ENCODE measurements at regions not wholly inside any gene's neighbourhood (a gene's known extent, or its start where the extent isn't known, plus 50 kb on each side); places are given as distances from the start of the nearest gene placed in this dataset.

DNA sequence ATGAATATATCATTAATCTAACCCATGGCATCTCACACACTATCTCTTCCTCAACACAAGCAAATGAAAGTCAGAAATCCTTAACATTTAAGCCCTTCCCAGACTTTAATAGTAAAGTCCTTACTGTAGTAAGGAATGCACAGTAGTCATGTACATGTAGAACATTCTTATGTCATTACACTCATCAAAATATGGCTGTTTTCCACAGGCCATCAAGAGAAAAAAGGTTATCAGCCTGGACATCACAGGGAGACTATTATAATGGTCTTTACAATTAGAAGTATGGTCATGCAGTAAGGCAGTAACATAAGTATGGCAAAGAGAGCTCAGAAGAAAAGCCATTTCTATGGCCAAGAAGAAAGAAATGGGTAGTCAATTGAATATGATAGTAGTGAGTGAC is 121.2 kb downstream of the SLC6A15 start:
- H2BK12ac ChIP-seq (ENCODE audit: low read depth, low read length), result no peak overlapping the region
- no peak overlapping the region for H3K9ac ChIP-seq (replicated peaks in 1 of 4; ENCODE audit: extremely low read depth in 1 of 4, low read depth in 3 of 4, low read length in 3 of 4)
- no peak overlapping the region for H3K23ac ChIP-seq (ENCODE audit: insufficient read length)
- no peaks in the 10 kb centered on the region for H3K27me3 ChIP-seq (replicated peaks in 1 of 4; ENCODE audit: control insufficient read depth in 3 of 4, extremely low read depth in 1 of 4, insufficient read depth in 3 of 4, low read length in 3 of 4)
- no peaks in the 10 kb centered on the region for H4K20me1 ChIP-seq (replicated peaks in 1 of 2; ENCODE audit: control insufficient read depth in 1 of 2, insufficient read depth in 2 of 2, low read length in 2 of 2)
- H2BK120ac ChIP-seq (replicated peaks; ENCODE audit: low read depth, low read length), result no peak overlapping the region
- ChIA-PET POLR2A (ENCODE audit: partially characterized antibody) (no interaction called here), CTCF (ENCODE audit: partially characterized antibody) (no interaction called here)
- no peak overlapping the region for H3K56ac ChIP-seq (replicated peaks; ENCODE audit: insufficient read length, low read depth, low read length)
- H3K4me3 ChIP-seq (ENCODE audit: extremely low read depth in 1 of 4, insufficient read depth in 2 of 4, low read depth in 3 of 4, low read length in 4 of 4), result no peak overlapping the region
- no peaks in the 10 kb centered on the region for H3K79me1 ChIP-seq (ENCODE audit: low read depth, low read length)
- no peak overlapping the region for H2BK20ac ChIP-seq (ENCODE audit: low read length)
- no peak overlapping the region for H3K18ac ChIP-seq (ENCODE audit: extremely low read depth, low read length)
- H3K27ac ChIP-seq (ENCODE audit: low read depth, low read length), result no peak overlapping the region
- no peak overlapping the region for H2AFZ ChIP-seq (ENCODE audit: low read length)
- no peaks in the 10 kb centered on the region for H3K79me2 ChIP-seq (ENCODE audit: control insufficient read depth in 1 of 2, insufficient read depth in 2 of 2, low read length in 2 of 2)
- H3K9me3 ChIP-seq (ENCODE audit: insufficient read depth in 2 of 2, low read depth in 1 of 2, low read length in 1 of 2), result no peaks in the 10 kb centered on the region
- DNase-seq (ENCODE audit: low read depth in 1 of 2, low spot score in 2 of 2), result no peak
- no peaks in the 10 kb centered on the region for H3K4me1 ChIP-seq (replicated peaks in 1 of 4; ENCODE audit: control insufficient read depth in 3 of 4, insufficient read depth in 4 of 4, low read length in 3 of 4)
- no peak overlapping the region for H4K91ac ChIP-seq (replicated peaks; ENCODE audit: insufficient read length, low read length)
- no peaks in the 10 kb centered on the region for H3K23me2 ChIP-seq (ENCODE audit: low read depth, low read length)
- H3K36me3 ChIP-seq (ENCODE audit: control insufficient read depth in 2 of 4, insufficient read depth in 4 of 4, low read length in 3 of 4), result no peaks in the 10 kb centered on the region
- H2BK15ac ChIP-seq (ENCODE audit: low read length), result no peak overlapping the region
- no peak overlapping the region for H2AK5ac ChIP-seq (ENCODE audit: low read depth, low read length)
- H3K4me2 ChIP-seq (ENCODE audit: insufficient read depth in 1 of 2, low read depth in 2 of 2, low read length in 2 of 2), result no peak overlapping the region
- H3K4ac ChIP-seq (replicated peaks; ENCODE audit: insufficient read length, low read depth, low read length), result no peak overlapping the region
- H3K14ac ChIP-seq (ENCODE audit: insufficient read length), result no peak overlapping the region
- H2BK5ac ChIP-seq (ENCODE audit: low read depth, low read length), result no peak overlapping the region
- FAIRE-seq, result no peak
- no peak overlapping the region for H4K8ac ChIP-seq (ENCODE audit: extremely low read depth, insufficient read depth, low read length)
- H4K5ac ChIP-seq (ENCODE audit: insufficient read length, low read depth, low read length), result no peak overlapping the region
- no peak for TF ChIP-seq SUZ12 (IDR thresholded peaks at IDR 0.05; ENCODE audit: low read length)
- TF ChIP-seq, protein P1, sequence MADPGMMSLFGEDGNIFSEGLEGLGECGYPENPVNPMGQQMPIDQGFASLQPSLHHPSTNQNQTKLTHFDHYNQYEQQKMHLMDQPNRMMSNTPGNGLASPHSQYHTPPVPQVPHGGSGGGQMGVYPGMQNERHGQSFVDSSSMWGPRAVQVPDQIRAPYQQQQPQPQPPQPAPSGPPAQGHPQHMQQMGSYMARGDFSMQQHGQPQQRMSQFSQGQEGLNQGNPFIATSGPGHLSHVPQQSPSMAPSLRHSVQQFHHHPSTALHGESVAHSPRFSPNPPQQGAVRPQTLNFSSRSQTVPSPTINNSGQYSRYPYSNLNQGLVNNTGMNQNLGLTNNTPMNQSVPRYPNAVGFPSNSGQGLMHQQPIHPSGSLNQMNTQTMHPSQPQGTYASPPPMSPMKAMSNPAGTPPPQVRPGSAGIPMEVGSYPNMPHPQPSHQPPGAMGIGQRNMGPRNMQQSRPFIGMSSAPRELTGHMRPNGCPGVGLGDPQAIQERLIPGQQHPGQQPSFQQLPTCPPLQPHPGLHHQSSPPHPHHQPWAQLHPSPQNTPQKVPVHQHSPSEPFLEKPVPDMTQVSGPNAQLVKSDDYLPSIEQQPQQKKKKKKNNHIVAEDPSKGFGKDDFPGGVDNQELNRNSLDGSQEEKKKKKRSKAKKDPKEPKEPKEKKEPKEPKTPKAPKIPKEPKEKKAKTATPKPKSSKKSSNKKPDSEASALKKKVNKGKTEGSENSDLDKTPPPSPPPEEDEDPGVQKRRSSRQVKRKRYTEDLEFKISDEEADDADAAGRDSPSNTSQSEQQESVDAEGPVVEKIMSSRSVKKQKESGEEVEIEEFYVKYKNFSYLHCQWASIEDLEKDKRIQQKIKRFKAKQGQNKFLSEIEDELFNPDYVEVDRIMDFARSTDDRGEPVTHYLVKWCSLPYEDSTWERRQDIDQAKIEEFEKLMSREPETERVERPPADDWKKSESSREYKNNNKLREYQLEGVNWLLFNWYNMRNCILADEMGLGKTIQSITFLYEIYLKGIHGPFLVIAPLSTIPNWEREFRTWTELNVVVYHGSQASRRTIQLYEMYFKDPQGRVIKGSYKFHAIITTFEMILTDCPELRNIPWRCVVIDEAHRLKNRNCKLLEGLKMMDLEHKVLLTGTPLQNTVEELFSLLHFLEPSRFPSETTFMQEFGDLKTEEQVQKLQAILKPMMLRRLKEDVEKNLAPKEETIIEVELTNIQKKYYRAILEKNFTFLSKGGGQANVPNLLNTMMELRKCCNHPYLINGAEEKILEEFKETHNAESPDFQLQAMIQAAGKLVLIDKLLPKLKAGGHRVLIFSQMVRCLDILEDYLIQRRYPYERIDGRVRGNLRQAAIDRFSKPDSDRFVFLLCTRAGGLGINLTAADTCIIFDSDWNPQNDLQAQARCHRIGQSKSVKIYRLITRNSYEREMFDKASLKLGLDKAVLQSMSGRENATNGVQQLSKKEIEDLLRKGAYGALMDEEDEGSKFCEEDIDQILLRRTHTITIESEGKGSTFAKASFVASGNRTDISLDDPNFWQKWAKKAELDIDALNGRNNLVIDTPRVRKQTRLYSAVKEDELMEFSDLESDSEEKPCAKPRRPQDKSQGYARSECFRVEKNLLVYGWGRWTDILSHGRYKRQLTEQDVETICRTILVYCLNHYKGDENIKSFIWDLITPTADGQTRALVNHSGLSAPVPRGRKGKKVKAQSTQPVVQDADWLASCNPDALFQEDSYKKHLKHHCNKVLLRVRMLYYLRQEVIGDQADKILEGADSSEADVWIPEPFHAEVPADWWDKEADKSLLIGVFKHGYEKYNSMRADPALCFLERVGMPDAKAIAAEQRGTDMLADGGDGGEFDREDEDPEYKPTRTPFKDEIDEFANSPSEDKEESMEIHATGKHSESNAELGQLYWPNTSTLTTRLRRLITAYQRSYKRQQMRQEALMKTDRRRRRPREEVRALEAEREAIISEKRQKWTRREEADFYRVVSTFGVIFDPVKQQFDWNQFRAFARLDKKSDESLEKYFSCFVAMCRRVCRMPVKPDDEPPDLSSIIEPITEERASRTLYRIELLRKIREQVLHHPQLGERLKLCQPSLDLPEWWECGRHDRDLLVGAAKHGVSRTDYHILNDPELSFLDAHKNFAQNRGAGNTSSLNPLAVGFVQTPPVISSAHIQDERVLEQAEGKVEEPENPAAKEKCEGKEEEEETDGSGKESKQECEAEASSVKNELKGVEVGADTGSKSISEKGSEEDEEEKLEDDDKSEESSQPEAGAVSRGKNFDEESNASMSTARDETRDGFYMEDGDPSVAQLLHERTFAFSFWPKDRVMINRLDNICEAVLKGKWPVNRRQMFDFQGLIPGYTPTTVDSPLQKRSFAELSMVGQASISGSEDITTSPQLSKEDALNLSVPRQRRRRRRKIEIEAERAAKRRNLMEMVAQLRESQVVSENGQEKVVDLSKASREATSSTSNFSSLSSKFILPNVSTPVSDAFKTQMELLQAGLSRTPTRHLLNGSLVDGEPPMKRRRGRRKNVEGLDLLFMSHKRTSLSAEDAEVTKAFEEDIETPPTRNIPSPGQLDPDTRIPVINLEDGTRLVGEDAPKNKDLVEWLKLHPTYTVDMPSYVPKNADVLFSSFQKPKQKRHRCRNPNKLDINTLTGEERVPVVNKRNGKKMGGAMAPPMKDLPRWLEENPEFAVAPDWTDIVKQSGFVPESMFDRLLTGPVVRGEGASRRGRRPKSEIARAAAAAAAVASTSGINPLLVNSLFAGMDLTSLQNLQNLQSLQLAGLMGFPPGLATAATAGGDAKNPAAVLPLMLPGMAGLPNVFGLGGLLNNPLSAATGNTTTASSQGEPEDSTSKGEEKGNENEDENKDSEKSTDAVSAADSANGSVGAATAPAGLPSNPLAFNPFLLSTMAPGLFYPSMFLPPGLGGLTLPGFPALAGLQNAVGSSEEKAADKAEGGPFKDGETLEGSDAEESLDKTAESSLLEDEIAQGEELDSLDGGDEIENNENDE (IDR thresholded peaks at IDR 0.05; ENCODE audit: insufficient replicate concordance, low read length), result no peak

All from H1 (cell line).